HG03378 (cell line): ENCODE measurements at regions not wholly inside any gene's neighbourhood (a gene's known extent, or its start where the extent isn't known, plus 50 kb on each side); places are given as distances from the start of the nearest gene placed in this dataset.

Experiments used
- ATAC-seq: cut with Tn5 transposase; IDR thresholded peaks from one replicate; pipeline ENCODE4 v1.9.1; 2021; ENCODE audit warnings: mild to moderate bottlenecking, moderate library complexity; ENCODE audit not compliant: unreplicated experiment

DNA sequence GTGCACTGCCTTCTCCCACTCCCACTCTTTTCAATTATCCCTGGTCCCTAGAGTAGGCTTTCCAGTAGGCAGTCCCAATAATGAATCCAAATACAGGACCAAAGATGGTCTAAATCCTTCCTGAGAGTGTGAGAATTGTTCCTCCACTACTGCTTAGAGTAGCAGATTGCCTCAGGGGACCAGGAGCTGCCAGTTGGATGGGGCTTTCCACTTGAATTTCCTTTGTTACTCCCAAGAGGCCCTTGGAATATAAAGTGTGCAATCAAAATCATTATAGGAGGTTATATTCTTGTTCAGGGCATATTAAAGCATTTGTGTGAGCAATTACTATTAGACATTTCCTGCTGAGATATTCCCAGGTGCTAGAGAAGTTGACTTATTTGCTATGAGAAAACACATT, 156.6 kb upstream of the TLL1 start:
- ATAC-seq: no peak

GRCh38 chr4:165718660-165719059, 154.4 kb upstream of the TLL1 start:
- no peak for ATAC-seq

DNA sequence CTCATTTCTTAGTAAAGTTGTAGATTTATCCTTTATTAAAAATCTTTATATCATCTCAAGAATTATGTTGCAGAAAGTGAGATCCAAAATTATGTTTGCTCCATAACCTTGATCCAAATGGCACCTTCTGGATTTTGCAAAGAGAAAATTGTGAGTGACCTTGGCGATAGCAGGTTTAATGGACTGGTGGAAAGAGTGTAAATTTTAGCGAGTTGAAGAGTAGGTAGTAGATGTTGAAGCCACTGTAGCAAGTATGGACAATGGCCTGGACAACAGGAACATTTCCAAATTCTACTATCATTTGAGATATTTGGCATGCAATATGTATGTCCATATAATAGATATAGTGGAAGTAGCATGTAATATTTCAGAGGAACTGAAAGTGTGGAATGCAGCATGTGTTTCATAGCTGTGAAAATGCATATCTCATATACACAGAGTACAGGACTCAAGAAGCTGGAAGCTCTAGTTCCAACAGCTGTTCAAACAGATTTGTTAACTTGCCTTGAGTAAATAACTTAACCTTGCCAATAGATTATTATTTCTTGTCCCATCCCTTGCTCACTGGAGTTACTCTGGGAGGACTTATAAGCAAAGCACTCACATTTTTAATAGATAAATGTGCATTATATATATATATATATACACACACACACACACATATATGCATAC, 152.5 kb upstream of the TLL1 start:
- ATAC-seq: no peak

- ATAC-seq: no peak
Observed at GRCh38 chr4:165721815-165722214, 151.2 kb upstream of the TLL1 start.

- no peak for ATAC-seq
Observed at GRCh38 chr4:165723051-165723795, 149.8 kb upstream of the TLL1 start.

DNA sequence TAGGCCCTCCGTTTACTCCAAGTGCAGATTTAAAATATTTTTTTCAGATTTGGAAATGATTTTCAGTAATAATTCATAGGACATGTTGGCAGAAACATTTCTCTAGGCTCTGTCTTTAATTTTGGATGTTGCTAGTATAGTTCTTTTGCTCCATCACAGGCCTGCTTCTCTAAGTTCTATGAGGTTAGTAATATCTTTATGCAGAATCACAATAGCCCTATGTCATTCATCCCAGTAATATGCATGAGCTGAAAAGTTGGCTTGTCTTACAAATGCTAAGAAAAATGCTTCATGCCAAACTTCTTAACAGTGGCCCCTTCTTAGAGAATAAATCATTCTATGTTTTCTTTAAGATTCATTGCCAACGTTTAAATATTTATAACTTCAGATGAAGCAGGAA, 148.3 kb upstream of the TLL1 start:
- ATAC-seq: no peak

- ATAC-seq: no peak
Observed at GRCh38 chr4:165725352-165725751, 147.7 kb upstream of the TLL1 start.

- ATAC-seq: no peak
Observed at GRCh38 chr4:165726831-165727230, 146.2 kb upstream of the TLL1 start.

GRCh38 chr4:165737309-165737972, 135.6 kb upstream of the TLL1 start:
- no peak for ATAC-seq

DNA sequence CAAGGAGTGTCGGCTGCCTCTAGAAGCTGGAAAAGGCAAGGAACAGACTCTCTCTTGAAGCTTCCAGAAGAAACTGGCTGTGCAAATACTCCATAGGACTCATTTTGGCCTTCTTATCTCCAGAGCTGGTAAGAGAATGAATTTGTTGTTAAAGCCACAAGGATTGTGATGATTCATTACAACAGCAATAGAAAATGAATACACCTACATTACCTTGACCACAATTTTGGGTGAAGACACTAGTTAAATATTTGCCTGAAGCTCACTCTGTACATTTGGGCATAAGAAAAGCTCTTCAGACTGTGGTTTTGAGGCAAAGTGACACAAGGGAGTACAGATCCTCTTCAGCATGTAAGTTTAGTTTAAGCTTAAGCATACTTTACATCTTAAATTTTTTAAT, 134.5 kb upstream of the TLL1 start:
- ATAC-seq: peak; percentile 95

DNA sequence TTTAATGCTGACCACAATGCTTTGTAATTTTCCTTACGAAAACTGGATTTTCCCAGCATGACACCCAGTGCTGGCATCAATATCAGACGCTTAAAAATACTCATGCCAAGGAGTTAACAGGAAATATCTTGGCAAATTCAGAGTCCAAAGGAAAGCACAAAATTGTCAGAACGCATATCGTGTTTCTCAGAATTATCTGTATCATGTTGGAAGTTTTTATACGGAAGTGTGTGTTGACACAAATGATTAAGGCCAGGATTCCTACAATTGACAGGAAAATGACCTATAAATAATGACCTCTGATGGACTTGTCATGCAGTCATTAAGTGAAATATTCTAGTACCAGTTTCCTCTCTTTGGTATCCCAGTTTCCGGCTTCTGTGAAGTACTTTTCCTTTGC, 132.1 kb upstream of the TLL1 start:
- no peak for ATAC-seq

GRCh38 chr4:165743422-165743821, 129.6 kb upstream of the TLL1 start:
- no peak for ATAC-seq

DNA sequence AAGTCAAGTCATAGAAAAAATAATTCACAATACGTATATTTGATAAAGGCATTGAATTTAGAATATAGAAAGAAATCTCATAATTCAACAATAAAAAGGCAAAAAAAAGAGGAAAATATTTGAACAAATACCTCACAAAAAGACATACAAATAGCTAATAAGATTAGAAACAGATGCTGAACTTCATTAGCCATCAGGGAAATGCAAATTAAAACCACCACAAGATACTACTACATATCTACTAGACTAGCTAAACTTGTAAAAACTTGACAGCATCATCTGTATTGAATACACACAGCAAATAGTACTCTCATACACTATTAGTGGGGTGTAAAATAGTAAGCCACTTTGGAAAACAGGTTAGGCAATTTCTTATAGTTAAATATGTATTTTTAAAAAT, 128.7 kb upstream of the TLL1 start:
- no peak for ATAC-seq

- no peak for ATAC-seq
Observed at GRCh38 chr4:165748321-165748720, 124.7 kb upstream of the TLL1 start.

DNA sequence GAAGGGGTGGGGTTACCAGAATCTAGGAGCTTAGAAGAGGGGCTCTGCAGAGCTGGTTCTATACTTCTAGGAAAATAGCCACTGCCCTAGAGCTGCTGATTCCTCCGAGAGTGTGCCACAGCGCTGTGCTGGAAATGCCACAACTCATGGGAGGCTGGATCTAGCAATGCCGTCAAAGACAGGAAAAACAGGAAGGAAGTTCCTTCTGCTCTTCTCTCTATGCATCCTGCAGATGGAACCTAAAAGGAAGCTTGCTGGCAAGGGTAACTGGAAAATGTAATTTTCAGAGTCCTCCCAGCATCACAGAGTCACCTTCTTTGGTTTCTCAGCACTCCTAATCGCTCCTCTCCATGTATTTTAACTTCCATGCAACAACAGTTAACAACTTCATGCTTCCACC, 121.2 kb upstream of the TLL1 start:
- ATAC-seq: no peak

- ATAC-seq: no peak
Observed at GRCh38 chr4:165754664-165755063, 118.4 kb upstream of the TLL1 start.

DNA sequence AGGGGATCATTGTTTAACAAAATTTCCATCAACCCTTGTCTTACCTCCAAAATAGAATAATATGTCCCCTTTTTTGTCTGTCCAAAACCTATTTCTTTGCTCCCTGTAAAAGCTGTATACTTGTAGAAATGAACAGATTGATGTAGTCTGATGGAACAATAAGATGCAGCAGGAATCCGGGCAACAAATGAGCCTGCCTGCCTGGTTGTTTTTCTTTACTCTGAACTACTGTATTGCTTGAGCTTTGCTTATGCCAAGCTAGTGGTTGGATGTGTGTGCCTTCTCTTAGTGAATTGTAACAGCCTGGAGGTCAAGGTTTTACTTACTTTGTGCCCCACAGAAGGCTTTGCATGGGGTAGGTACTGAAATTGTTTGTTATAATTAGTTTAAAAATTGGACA, 116.2 kb upstream of the TLL1 start:
- no peak for ATAC-seq

- no peak for ATAC-seq
Observed at GRCh38 chr4:165757451-165757850, 115.6 kb upstream of the TLL1 start.

DNA sequence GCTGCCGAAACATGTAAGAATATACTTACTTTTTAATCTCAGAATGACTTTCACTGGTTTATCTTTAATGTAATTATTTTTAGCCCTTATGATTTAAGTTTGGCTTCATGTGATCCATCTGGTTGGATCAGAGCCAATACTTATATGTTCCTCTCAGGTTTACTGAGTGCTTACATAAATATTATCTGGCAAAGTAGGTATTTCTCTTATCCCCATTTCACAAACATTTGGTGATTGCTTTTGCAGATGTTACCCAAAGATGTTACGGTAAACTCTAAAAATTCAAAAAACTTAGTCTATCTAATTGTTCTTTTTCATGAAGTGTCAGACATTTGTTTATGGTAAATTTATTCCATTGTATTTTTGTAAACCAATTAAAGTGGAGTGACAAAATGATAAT, 115.0 kb upstream of the TLL1 start:
- no peak for ATAC-seq

GRCh38 chr4:165760182-165760581, 112.9 kb upstream of the TLL1 start:
- ATAC-seq: no peak

DNA sequence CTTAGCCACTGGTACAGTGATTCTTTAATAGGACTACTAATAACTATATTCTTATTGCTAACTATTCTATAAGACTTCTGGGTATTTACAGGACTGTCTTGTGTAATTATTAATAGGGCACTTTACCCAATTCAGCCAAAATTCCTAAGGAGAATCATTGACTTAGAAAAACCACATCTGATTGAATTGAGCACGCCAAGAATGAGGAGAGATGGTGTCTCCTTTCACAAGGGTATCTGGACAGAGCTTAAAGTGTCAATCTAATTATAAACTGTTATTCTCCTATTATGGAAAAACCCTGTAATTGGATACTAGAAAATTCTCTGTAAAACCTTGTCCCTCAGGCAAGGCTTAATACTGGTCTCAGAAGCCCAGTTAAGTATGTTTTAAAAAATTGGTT, 111.1 kb upstream of the TLL1 start:
- no peak for ATAC-seq

GRCh38 chr4:165763640-165764039, 109.4 kb upstream of the TLL1 start:
- ATAC-seq: no peak
